ENCODE measurements at regions not wholly inside any gene's neighbourhood (a gene's known extent, or its start where the extent isn't known, plus 50 kb on each side); places are given as distances from the start of the nearest gene placed in this dataset.
A peak's percentile ranks its signal among the peaks of the same experiment; 100 is the strongest.

GRCh38 chr12:19880076-19880475 lies 440.8 kb downstream of the AEBP2 start:
- no peaks in the 10 kb centered on the region for H3K36me3 ChIP-seq (ENCODE audit: insufficient read depth, low read length)
- TF ChIP-seq POLR2AphosphoS5 (IDR thresholded peaks at IDR 0.05; ENCODE audit: borderline replicate concordance, low read depth, low read length): no peak
- no peak for TF ChIP-seq FOXP2 (optimal IDR thresholded peaks at IDR 0.05; ENCODE audit: control extremely low read depth, extremely low read length, insufficient read depth)
- no peak for TF ChIP-seq EZH2 (IDR thresholded peaks at IDR 0.05)
- H3K27ac ChIP-seq: no peak overlapping the region

GRCh38 chr12:19880721-19881120 lies 441.4 kb downstream of the AEBP2 start:
- TF ChIP-seq EZH2 (IDR thresholded peaks at IDR 0.05): no peak
- no peak for TF ChIP-seq FOXP2 (optimal IDR thresholded peaks at IDR 0.05; ENCODE audit: control extremely low read depth, extremely low read length, insufficient read depth)
- no peak for TF ChIP-seq POLR2AphosphoS5 (IDR thresholded peaks at IDR 0.05; ENCODE audit: borderline replicate concordance, low read depth, low read length)
- Histone ChIP-seq H3K27ac (no peak overlapping the region), H3K36me3 (ENCODE audit: insufficient read depth, low read length) (no peaks in the 10 kb centered on the region), H3K9ac (ENCODE audit: insufficient read length) (no peak overlapping the region), H3K4me3 (no peak overlapping the region), H3K9me3 (ENCODE audit: low read depth, low read length) (no peaks in the 10 kb centered on the region)
- no peak for DNase-seq (ENCODE audit: low read depth, low spot score)

More at GRCh38 chr12:19880076-19880475, 440.8 kb downstream of the AEBP2 start:
- Histone ChIP-seq H3K9ac (ENCODE audit: insufficient read length) (no peak overlapping the region), H3K9me3 (ENCODE audit: low read depth, low read length) (no peaks in the 10 kb centered on the region), H3K4me3 (no peak overlapping the region)
- DNase-seq (ENCODE audit: low read depth, low spot score): no peak

GRCh38 chr12:19882346-19882745 lies 443.1 kb downstream of the AEBP2 start:
- Histone ChIP-seq H3K4me3 (no peak overlapping the region), H3K36me3 (ENCODE audit: insufficient read depth, low read length) (no peaks in the 10 kb centered on the region), H3K27ac (no peak overlapping the region), H3K9ac (ENCODE audit: insufficient read length) (no peak overlapping the region), H3K9me3 (ENCODE audit: low read depth, low read length) (no peaks in the 10 kb centered on the region)
- DNase-seq (ENCODE audit: low read depth, low spot score): no peak
- TF ChIP-seq EZH2 (IDR thresholded peaks at IDR 0.05): no peak
- no peak for TF ChIP-seq POLR2AphosphoS5 (IDR thresholded peaks at IDR 0.05; ENCODE audit: borderline replicate concordance, low read depth, low read length)

GRCh38 chr12:19884021-19884492 lies 444.8 kb downstream of the AEBP2 start:
- H3K27ac ChIP-seq: peak overlapping the region; percentile 53; the same call in 1 of the 2 replicates
- peak overlapping the region; percentile 49 for H3K4me3 ChIP-seq
- no peak for TF ChIP-seq FOXP2 (optimal IDR thresholded peaks at IDR 0.05; ENCODE audit: control extremely low read depth, extremely low read length, insufficient read depth)
- TF ChIP-seq EZH2 (IDR thresholded peaks at IDR 0.05): no peak
- no peak for TF ChIP-seq POLR2AphosphoS5 (IDR thresholded peaks at IDR 0.05; ENCODE audit: borderline replicate concordance, low read depth, low read length)
- H3K36me3 ChIP-seq (ENCODE audit: insufficient read depth, low read length): no peaks in the 10 kb centered on the region
- peak overlapping the region; percentile 30 for H3K9ac ChIP-seq (ENCODE audit: insufficient read length)
- DNase-seq (ENCODE audit: low read depth, low spot score): no peak
- H3K9me3 ChIP-seq (ENCODE audit: low read depth, low read length): no peaks in the 10 kb centered on the region

GRCh38 chr12:19885093-19885812 lies 446.0 kb downstream of the AEBP2 start:
- no peak for DNase-seq (ENCODE audit: low read depth, low spot score)
- H3K27ac ChIP-seq: no peak overlapping the region
- H3K9ac ChIP-seq (ENCODE audit: insufficient read length): no peak overlapping the region
- H3K9me3 ChIP-seq (ENCODE audit: low read depth, low read length): no peaks in the 10 kb centered on the region
- TF ChIP-seq POLR2AphosphoS5 (IDR thresholded peaks at IDR 0.05; ENCODE audit: borderline replicate concordance, low read depth, low read length) (no peak), FOXP2 (optimal IDR thresholded peaks at IDR 0.05; ENCODE audit: control extremely low read depth, extremely low read length, insufficient read depth) (no peak), EZH2 (IDR thresholded peaks at IDR 0.05) (no peak)
- H3K4me3 ChIP-seq: no peak overlapping the region
- no peaks in the 10 kb centered on the region for H3K36me3 ChIP-seq (ENCODE audit: insufficient read depth, low read length)

- no peak overlapping the region for H3K27ac ChIP-seq
- TF ChIP-seq FOXP2 (optimal IDR thresholded peaks at IDR 0.05; ENCODE audit: control extremely low read depth, extremely low read length, insufficient read depth) (no peak), POLR2AphosphoS5 (IDR thresholded peaks at IDR 0.05; ENCODE audit: borderline replicate concordance, low read depth, low read length) (no peak)
- DNase-seq (ENCODE audit: low read depth, low spot score): no peak
- H3K36me3 ChIP-seq (ENCODE audit: insufficient read depth, low read length): no peaks in the 10 kb centered on the region
- H3K4me3 ChIP-seq: no peak overlapping the region
- H3K9me3 ChIP-seq (ENCODE audit: low read depth, low read length): no peaks in the 10 kb centered on the region
- H3K9ac ChIP-seq (ENCODE audit: insufficient read length): no peak overlapping the region
These were observed 446.8 kb downstream of the AEBP2 start for GRCh38 chr12:19886065-19886464.

- no peaks in the 10 kb centered on the region for H3K36me3 ChIP-seq (ENCODE audit: insufficient read depth, low read length)
- no peak for DNase-seq (ENCODE audit: low read depth, low spot score)
- no peak for TF ChIP-seq EZH2 (IDR thresholded peaks at IDR 0.05)
- no peak for TF ChIP-seq POLR2AphosphoS5 (IDR thresholded peaks at IDR 0.05; ENCODE audit: borderline replicate concordance, low read depth, low read length)
- TF ChIP-seq FOXP2 (optimal IDR thresholded peaks at IDR 0.05; ENCODE audit: control extremely low read depth, extremely low read length, insufficient read depth): no peak
- no peaks in the 10 kb centered on the region for H3K9me3 ChIP-seq (ENCODE audit: low read depth, low read length)
- peak overlapping the region; percentile 70 for H3K27ac ChIP-seq
- peak overlapping the region; percentile 16; the same call in 1 of the 2 replicates for H3K4me3 ChIP-seq
- no peak overlapping the region for H3K9ac ChIP-seq (ENCODE audit: insufficient read length)
These were observed 447.4 kb downstream of the AEBP2 start for GRCh38 chr12:19886639-19887064.

- H3K27ac ChIP-seq: no peak overlapping the region
- no peaks in the 10 kb centered on the region for H3K9me3 ChIP-seq (ENCODE audit: low read depth, low read length)
- TF ChIP-seq EZH2 (IDR thresholded peaks at IDR 0.05): no peak
- TF ChIP-seq FOXP2 (optimal IDR thresholded peaks at IDR 0.05; ENCODE audit: control extremely low read depth, extremely low read length, insufficient read depth): no peak
- TF ChIP-seq POLR2AphosphoS5 (IDR thresholded peaks at IDR 0.05; ENCODE audit: borderline replicate concordance, low read depth, low read length): no peak
These were observed 450.7 kb downstream of the AEBP2 start for GRCh38 chr12:19890024-19890423.

More at GRCh38 chr12:19890024-19890423, 450.7 kb downstream of the AEBP2 start:
- Histone ChIP-seq H3K9ac (ENCODE audit: insufficient read length) (no peak overlapping the region), H3K4me3 (no peak overlapping the region), H3K36me3 (ENCODE audit: insufficient read depth, low read length) (no peaks in the 10 kb centered on the region)
- DNase-seq (ENCODE audit: low read depth, low spot score): no peak
